ENCODE measurements at regions not wholly inside any gene's neighbourhood (a gene's known extent, or its start where the extent isn't known, plus 50 kb on each side); places are given as distances from the start of the nearest gene placed in this dataset.

DNA sequence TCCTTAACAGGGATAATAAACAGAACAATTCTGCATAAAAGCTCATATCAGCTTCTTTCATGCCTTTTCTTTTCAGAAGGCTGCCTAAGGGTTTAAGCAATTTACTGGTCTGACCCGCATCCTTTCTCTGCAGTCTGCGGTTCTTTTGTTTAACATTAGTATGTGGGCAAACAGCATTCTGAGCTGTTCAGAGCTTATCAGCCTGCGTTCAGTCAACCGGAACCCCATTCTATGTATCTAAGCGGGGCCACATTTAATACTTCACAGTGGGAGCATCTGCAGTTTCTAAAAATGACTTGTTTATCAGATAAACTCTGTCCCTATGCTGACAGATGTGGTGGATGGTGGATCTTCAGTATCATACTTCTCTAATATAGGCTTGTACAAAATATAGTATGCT is 758.9 kb upstream of the MMS22L start:
- TF ChIP-seq POLR2AphosphoS5 (IDR thresholded peaks at IDR 0.05) (no peak), POLR2A (IDR thresholded peaks at IDR 0.05) (no peak), EP300 (IDR thresholded peaks at IDR 0.05) (no peak)
- TF ChIP-seq, protein P1, sequence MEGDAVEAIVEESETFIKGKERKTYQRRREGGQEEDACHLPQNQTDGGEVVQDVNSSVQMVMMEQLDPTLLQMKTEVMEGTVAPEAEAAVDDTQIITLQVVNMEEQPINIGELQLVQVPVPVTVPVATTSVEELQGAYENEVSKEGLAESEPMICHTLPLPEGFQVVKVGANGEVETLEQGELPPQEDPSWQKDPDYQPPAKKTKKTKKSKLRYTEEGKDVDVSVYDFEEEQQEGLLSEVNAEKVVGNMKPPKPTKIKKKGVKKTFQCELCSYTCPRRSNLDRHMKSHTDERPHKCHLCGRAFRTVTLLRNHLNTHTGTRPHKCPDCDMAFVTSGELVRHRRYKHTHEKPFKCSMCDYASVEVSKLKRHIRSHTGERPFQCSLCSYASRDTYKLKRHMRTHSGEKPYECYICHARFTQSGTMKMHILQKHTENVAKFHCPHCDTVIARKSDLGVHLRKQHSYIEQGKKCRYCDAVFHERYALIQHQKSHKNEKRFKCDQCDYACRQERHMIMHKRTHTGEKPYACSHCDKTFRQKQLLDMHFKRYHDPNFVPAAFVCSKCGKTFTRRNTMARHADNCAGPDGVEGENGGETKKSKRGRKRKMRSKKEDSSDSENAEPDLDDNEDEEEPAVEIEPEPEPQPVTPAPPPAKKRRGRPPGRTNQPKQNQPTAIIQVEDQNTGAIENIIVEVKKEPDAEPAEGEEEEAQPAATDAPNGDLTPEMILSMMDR (IDR thresholded peaks at IDR 0.05) = no peak
- no peak overlapping the region for H3K27ac ChIP-seq
- H3K27me3 ChIP-seq = peaks cover 28% of the 10 kb centered on the region
- WGBS, 2 donors (ENCODE audit: low coverage in 1 of 2) = 23 to 44% methylated on average over 5 of the region's 5 CpGs
- no peak overlapping the region for H3K4me3 ChIP-seq
- H3K36me3 ChIP-seq = no peaks in the 10 kb centered on the region
- H3K9me3 ChIP-seq = no peaks in the 10 kb centered on the region
- no peak for ATAC-seq
- no peaks in the 10 kb centered on the region for H3K4me1 ChIP-seq

DNA sequence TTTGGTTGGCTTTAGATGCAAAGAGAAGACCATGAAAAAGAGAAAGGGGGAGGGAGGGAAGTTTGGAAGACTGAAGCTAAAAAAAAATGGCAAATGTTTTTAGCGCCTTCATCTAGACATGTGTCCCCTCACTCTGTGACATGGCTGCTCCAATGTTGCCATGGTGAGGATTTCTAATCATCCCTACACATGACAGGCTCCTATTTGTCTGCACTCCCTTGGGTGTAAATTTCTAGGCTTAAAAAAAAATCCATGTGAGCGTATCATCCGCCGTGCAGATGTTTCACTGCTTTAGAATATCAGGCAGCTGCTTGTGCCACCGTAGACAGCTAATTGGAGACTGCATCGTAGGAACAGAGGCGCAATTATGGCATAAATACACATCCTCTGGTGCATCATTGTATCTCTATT is 761.1 kb upstream of the MMS22L start:
- no peaks in the 10 kb centered on the region for H3K9me3 ChIP-seq
- 77 to 86% methylated on average over 6 to 7 of the region's 7 CpGs for WGBS, 2 donors (ENCODE audit: low coverage in 1 of 2)
- no peaks in the 10 kb centered on the region for H3K36me3 ChIP-seq
- H3K4me3 ChIP-seq = no peak overlapping the region
- H3K27ac ChIP-seq = no peak overlapping the region
- H3K4me1 ChIP-seq = no peaks in the 10 kb centered on the region
- H3K27me3 ChIP-seq = peaks cover 35% of the 10 kb centered on the region
- TF ChIP-seq POLR2AphosphoS5 (IDR thresholded peaks at IDR 0.05) (no peak), EP300 (IDR thresholded peaks at IDR 0.05) (no peak), POLR2A (IDR thresholded peaks at IDR 0.05) (no peak)
- TF ChIP-seq, protein P1 (IDR thresholded peaks at IDR 0.05) = no peak
- no peak for ATAC-seq

DNA sequence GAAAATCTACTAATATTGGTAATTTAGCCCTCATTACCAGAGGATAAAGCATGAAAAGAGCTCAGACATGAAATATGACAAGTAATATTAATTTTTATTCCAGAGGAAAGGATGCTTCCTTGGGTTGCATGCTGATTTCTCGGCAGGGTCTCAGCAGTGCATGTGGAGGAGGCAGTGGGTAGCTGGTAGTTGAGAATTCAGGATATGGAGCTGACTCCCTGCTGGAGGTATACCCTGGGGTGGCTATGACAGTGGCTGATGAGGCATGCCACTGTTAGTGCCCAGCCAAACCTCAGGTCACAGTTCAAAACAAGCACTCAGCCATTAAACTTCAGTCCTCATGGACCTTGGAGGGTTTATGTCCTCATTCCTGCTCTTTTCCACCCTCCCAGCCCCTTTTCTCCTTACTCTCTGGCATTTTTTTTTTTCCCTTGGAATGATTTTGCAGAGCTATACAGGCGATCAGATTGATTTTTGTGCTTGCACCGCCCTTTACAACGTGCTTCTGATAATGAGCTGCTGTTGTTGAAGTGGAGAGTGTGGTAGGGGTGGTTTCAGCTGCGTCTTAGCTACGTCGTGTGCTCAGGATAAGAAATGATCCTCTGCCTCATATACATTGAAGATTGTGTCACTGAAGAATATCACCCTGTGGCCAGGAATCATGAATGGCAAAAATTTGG is 761.9 kb upstream of the MMS22L start:
- peaks cover 28% of the 10 kb centered on the region for H3K27me3 ChIP-seq
- no peaks in the 10 kb centered on the region for H3K4me1 ChIP-seq
- TF ChIP-seq, protein P1 (IDR thresholded peaks at IDR 0.05) = no peak
- TF ChIP-seq POLR2A (IDR thresholded peaks at IDR 0.05) (no peak), EP300 (IDR thresholded peaks at IDR 0.05) (no peak), POLR2AphosphoS5 (IDR thresholded peaks at IDR 0.05) (no peak)
- H3K9me3 ChIP-seq = no peaks in the 10 kb centered on the region
- H3K4me3 ChIP-seq = no peak overlapping the region
- WGBS, 2 donors (ENCODE audit: low coverage in 1 of 2) = 28 to 33% methylated on average over 3 to 7 of the region's 7 CpGs
- no peaks in the 10 kb centered on the region for H3K36me3 ChIP-seq
- H3K27ac ChIP-seq = no peak overlapping the region
- ATAC-seq = no peak

DNA sequence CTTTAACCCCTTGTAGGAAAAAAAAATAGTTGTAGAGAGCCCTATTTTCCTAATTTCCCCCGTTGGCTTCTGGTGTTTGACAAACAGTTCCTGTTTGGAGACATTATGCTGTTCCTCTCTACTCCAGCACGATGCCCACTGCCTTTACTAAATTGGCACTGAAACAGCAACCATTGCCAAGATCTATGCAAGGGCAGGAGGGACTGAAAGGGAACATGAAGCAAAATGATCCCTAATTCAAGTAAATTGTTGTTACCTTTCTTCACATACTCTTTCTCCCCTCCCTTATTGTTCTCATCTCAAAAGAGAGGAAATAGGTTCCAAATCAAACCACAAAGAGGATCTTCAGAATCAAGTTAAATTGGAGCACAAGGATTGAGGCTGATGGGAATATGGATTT is 764.1 kb upstream of the MMS22L start:
- Histone ChIP-seq H3K36me3 (no peaks in the 10 kb centered on the region), H3K27me3 (peaks cover 23% of the 10 kb centered on the region), H3K4me3 (no peak overlapping the region), H3K9me3 (no peaks in the 10 kb centered on the region), H3K27ac (no peak overlapping the region), H3K4me1 (no peaks in the 10 kb centered on the region)
- ATAC-seq = no peak
- 30 to 42% methylated on average over 2 of the region's 2 CpGs for WGBS, 2 donors (ENCODE audit: low coverage in 1 of 2)
- TF ChIP-seq POLR2A (IDR thresholded peaks at IDR 0.05) = no peak
- TF ChIP-seq EP300 (IDR thresholded peaks at IDR 0.05) = no peak
- no peak for TF ChIP-seq POLR2AphosphoS5 (IDR thresholded peaks at IDR 0.05)
- TF ChIP-seq, protein P1 (IDR thresholded peaks at IDR 0.05) = no peak

DNA sequence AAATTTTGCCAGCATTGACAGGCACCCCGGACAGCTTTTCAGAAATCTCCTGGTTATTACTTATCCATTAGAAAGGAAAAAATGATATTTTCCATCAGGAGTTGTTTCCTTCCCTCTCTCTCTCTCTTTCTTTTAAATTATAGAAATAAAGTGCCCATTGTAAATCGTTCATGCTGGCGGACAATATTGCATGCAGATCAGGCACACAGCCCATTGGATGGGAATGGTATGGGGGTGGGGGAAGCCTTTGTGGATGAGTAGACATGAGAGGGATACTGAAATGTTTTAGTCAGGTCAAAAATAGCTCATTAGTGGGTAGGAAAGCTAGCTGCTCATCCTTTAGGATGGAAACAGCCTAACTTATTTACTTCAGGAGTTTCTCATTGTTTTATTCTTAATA is 764.9 kb upstream of the MMS22L start:
- 65 to 73% methylated on average over 3 of the region's 3 CpGs for WGBS, 2 donors (ENCODE audit: low coverage in 1 of 2)
- no peak for ATAC-seq

More for the DNA sequence above, 764.9 kb upstream of the MMS22L start:
- Histone ChIP-seq H3K27me3 (peaks cover 23% of the 10 kb centered on the region), H3K4me1 (no peaks in the 10 kb centered on the region), H3K4me3 (no peak overlapping the region), H3K36me3 (no peaks in the 10 kb centered on the region), H3K9me3 (no peaks in the 10 kb centered on the region), H3K27ac (no peak overlapping the region)
- TF ChIP-seq POLR2A (IDR thresholded peaks at IDR 0.05) (no peak), EP300 (IDR thresholded peaks at IDR 0.05) (no peak), POLR2AphosphoS5 (IDR thresholded peaks at IDR 0.05) (no peak)
- TF ChIP-seq, protein P1 (IDR thresholded peaks at IDR 0.05) = no peak

All from gastroesophageal sphincter (tissue), 4 donors.